C1 segment of cervical spinal cord (tissue), 14 donors: ENCODE measurements at regions not wholly inside any gene's neighbourhood (a gene's known extent, or its start where the extent isn't known, plus 50 kb on each side); places are given as distances from the start of the nearest gene placed in this dataset.
A peak's percentile ranks its signal among the peaks of the same experiment; 100 is the strongest.

Experiments
- DNase-seq, 14 donors: peaks; one replicate each; lab custom pipeline; 2025; lab: John Stamatoyannopoulos, UW

DNA sequence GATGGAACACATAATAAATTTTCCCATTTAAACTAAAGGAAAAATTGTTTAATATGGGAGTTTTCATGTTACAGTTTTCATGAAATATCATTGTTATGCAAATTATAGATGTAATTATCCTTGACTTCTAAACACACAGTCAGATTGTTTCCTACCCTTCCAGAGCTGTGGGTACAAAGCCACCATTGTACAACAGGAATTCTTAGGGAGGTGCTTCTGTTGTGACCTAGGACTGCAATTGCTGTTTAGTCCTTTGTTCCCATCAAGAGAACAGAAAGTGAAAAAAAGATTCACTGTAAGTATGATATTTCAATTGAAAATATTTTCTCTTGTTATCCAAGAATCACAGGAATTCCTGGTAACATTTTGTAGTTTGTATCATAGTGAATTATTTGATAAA, 455.3 kb upstream of the NAALADL2 start:
- no peak for DNase-seq

DNA sequence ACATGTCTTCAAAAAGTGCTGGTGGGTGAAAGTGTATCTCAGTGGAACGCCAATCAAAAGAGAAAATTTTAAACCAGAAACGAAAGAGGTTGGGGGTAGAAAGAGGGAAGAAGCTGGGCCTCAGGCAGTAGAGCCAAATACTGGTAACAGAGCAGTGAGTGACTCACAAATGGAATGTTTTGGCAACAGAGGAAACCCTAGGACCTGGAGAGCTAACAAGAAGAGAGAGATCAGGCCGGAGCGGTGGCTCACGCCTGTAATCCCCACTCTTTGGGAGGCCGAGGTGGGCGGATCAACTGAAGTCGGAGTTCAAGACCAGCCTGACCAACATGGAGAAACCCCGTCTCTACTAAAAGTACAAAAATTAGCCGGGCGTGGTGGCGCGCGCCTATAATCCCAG, 450.8 kb upstream of the NAALADL2 start:
- DNase-seq, result no peak

DNA sequence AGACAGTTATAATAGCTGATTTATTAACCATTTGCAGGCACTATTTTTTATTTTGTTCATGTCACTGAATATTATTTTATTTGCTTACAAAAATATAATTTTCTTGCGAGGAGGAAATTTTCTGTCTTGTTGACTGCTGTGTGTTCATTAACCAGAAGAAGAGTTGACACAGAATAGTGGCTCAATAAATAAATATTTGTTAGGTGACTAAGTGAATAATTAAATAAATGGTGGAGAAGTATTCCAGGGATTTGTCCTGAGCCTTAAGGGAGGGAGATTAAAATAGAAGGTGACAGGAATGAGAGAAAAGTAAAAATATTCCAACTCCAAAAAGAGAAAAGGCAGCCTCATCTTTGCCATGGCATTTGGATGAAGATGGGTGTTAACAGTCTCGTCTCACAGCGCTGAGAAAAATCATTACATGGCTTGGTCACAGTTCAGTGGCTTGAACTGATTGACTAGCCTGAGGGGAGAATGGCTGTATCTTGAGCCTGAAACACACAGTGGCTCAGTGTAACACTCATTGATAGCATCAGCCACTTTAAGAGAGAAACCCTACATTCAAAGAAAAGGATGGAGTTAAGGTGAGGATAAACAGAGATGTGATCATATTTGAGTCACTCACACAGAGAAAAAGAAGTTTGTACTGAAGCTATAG, 449.9 kb upstream of the NAALADL2 start:
- DNase-seq, result no peak

DNA sequence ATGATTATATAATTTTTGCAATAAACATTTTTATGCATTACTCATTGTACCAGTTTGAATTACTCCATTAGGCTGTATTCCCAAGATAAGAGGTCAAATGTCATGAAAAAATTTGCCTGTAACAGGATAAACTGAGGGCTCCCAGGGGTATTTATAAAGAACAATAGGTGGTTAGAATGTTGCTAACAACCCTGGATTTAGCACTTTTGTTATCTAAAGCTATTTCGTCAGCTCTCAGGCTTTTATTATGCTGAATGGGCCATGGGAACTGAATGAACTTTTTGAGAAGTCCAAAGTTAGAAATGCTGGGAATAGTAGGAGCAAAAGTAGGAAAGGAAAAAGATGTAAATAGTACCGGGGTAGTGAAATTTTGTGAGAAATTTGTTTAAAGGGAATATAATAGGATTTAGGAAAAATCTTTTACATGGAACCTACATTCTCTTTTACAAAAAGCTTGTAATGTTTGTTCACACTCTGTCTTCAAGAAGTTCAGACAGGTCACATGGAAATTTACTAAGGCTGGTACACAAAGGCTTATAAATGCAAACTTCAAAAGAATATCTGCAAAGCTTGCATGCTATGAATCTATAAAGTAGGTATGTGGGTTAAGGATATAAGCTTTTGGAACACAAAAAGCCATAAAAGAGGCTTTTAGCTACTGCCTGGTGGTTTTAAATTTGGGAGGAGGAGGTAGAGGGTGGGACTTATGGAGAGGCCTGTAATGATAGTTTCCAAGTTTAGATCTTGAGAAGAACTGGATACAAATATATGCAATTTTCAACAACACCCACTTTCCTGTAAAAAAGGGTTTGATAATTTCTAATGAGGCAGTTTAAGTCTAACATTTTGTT, 445.8 kb upstream of the NAALADL2 start:
- DNase-seq, result no peak

DNA sequence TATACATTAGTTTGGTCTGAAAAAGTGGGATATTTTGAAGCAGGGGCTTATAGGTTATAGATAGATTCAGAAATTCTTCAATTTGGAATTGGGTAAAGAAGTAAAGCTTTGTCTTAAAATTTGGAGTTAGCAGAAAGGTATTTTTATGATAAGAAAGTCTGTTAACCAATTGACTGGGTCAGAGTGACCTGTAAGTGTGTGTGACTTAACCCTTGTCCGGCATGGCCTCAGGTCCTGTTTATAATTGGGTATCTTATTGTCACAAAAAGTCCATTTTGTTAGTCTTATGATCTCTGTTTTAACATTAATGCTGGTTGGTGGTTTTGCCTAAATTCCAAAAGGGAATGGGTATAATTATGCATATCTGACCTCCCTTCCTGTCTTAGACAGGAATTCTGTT, 444.2 kb upstream of the NAALADL2 start:
- DNase-seq, result no peak

DNA sequence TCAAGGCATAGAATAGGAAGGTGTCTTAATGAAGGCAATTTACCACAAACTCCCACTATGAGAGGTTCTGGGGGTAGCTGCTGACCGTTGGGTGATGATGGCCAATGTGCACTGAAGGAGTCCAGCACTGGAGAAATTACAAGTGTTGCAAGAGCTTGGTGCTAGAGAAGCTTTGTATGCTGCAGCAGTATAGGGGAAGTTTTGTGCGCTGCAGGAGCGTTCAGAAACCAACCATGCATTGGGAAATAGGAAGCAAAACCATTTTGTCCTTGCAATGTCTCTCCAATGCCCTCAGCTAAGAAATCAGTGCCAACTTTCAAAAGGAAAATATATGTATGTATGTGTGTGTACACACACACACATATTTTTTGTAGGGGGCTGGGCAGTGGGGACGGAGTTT, 441.6 kb upstream of the NAALADL2 start:
- DNase-seq, result no peak

DNA sequence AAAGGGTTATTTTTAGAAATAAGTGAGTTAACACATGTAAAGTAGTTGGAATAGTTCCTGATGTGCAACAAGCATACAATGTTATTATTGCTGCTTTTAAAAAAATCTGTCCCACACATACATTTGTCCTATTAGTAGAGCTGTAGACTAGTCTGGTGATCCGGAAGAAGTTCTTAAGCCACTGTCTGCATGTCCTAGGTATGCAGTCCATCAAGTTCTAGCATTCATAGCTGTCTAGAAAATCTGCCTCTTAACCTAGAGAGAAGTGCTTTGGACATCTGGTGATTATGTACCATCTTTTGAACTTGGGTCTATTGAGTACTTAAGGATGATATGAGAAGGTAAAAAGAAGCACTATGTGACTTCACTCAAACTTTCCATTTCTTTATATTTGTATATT, 439.9 kb upstream of the NAALADL2 start:
- no peak for DNase-seq

DNA sequence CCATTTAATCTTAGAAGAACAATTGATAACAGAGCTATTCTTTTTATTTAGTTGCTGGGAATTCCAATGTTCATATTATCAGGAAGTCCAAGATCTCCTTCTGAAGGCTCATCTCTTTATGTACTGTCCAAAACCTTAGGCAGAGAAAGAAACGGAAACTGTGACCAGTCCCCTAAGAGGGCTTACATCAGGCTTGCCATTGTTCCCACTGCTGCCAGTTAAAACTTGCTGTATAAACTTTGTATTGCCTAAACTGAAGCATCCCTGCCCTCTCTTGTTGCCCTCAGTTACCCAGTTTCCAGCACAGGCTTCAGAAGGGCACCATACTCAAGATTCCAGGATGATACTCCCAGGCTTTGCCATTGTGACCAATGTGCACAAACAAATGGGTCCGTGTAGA, 435.2 kb upstream of the NAALADL2 start:
- no peak for DNase-seq

DNA sequence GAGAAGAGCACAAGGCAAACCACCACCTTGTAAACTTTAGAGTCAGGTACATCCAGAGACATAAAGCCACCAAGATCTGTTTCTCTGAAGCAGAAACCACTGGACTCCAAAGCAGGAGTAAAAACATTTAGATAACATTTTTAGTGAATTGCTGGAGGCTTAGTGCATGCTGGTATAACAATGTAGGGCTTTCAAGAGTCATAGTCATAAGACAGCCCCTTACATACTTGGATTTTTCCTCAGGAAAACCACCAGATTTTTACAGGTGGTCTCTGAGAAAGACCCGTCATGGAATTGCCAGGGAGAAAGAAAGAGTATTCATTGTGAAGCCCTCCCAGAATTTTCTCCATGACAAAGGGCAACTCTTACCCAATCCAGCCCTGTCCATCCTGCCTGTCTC, 434.5 kb upstream of the NAALADL2 start:
- no peak for DNase-seq

DNA sequence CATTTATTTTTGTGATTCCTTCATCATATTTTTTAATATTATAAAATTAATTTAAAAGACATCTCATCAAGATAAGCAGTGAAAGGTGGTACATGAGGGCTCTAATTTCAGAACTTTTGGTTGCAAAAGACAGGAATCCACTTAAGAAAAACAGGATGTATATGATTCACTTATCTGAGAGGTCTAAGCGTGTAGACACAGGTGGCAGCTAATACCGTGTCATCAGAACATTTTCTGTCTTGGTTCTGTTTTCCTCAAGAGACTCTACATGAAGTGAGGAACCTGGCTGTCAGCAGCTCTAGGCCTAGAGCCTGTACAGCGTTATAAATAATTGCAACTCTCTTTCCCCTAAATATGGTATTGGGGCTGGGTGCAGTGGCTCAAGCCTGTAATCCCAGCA, 433.7 kb upstream of the NAALADL2 start:
- DNase-seq, result no peak

DNA sequence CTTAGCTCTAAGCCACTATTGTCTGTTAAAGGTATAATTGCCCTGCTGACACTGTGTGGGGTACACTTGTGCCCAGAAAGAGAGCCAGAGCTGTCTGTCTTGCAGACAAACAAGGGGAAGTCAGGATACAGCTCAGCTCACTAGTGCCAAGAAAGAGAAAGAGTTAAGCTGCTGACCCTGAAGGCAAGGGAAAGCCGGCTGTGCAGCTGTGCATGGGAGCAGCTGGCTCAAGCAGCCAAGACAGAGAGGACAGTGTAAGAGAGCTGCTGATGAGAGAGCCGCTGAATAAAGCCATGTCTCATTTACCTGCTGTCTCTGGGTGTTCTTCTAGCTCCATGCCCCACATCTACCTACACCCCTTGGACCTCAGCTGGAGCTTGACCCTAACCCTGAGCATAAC, 428.1 kb upstream of the NAALADL2 start:
- no peak for DNase-seq

DNA sequence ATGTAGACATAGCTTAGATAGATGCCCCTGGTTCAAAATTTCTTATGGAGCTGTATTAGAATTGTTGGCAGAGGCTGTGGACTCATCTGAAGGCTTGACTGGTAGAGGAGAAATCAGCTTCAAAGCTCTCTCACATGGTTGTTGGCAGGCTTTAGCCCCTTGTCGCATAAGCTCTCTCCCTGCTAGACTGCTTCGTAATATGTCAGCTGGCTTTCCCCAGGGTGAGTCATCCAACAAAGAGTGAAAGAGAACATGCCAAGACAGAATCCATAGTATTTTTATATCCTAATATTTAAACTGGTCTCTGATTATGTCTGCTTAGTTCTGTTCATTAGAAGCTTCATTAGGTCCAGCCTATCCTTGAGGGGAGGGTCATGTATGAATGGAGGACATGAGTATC, 427.4 kb upstream of the NAALADL2 start:
- no peak for DNase-seq

DNA sequence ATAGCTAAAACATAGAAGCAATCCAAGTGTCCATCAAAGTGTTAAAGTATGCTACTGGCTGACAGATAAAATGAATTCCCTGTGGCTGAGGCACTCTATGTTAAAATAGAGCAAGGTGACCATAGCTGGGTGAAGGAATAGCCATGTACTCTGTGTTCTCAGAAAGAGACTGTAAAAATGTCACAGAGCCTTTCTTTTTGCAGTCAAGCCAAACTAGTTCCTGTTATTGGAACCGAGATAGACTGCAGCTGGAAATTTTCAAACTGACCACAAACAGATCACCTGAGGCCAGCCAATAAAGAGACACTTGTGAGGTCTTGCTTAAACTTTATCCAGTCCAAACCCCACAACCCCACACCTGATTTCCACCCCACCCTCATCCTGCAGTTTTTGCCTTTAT, 422.8 kb upstream of the NAALADL2 start:
- DNase-seq, result no peak

DNA sequence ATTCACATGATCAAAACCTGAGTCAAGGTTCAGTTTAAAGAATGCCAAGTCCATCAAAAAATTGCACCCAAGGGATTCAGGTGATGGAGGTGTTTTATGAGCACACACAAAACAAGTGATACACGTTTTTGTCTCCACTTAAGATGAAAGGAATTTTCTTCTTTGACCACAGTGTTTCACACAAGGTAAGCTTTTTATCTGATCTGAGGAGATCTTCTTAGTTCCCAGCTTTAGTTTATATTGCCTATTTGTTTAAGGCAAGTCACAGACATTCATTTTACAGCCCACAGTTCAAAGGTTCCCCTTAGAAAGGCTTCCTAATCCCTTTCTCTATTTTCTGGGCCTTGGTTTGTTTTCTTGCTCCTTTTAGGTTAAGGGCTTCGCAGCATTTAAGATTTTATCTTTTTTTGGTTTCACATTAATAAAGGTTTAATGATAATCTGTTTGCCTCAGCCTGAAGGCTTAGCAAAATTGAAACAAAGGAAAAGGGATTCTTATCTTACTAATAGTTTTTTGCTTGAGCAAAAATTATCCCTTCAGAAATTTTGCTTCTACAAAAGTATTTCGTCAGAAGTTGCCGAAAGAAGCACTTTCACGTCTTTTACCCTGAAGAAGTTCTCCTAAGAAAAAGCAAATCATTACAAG, 420.5 kb upstream of the NAALADL2 start:
- no peak for DNase-seq

DNA sequence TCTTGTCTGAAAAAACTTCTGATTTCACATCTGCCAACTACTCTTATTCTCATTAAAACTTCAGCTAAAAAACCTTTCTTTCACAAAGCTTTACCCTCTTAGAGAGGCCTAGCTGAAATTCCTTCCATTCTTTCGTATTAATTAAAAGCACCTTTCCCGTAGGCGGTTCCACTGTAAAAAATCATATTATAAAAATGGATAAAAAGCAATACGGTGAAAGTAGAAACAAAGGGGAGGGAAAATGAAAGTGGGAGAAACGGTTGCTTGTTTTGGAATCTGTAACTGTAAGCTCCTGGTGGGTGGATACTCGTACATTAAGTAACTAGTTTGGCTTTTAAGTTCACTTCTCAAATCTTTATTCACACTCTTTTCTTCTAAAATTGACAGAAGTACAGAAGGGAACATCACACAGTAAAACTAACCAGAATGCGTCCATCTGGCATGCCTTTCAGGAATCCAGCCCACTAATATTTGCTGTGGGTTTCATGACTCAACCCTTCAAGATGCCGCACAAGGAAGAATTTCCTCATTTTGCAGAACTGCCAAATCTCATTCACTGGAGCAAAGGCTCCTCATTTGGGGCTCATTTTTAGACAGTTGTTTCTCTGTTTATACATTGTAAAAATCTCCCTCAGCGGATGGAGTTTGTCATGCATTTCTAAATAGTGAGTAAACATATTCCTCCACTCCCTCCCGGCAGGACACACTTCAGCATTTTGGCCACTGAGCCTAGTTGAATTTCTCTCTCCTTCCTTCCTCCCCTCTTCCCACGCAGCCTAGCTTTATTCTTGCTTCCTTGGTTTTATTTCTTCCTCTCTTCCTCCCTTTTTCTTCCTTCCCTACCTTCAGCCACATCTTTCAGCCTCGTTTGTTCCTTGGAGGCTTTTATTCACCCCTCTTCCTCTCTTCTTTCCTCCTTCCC, 419.5 kb upstream of the NAALADL2 start:
- peak in 8 of 14 donors; percentile 5 to 55 (median 22) for DNase-seq

DNA sequence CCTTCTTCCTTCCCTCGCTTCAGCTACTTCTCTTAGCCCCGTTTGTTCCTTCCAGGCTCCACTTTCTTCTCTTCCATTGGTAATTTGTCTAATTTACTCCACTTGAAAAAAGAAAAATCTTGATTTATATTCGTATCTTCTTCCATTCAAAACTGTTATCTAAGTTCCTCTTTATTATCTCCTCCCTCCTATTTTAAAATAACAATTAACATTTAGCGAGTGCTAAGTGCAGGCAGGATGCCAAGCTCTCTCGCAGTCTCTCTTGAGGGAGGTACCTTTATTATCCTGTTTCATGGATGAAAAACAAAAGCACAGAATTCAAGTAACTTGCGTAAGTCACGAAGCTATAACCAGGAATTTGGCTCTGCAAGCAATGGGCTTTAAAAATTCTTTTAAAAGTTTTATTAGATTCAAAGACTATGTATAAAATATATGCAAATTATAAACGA, 418.9 kb upstream of the NAALADL2 start:
- DNase-seq, result peak in 5 of 14 donors; percentile 17 to 69 (median 37)

DNA sequence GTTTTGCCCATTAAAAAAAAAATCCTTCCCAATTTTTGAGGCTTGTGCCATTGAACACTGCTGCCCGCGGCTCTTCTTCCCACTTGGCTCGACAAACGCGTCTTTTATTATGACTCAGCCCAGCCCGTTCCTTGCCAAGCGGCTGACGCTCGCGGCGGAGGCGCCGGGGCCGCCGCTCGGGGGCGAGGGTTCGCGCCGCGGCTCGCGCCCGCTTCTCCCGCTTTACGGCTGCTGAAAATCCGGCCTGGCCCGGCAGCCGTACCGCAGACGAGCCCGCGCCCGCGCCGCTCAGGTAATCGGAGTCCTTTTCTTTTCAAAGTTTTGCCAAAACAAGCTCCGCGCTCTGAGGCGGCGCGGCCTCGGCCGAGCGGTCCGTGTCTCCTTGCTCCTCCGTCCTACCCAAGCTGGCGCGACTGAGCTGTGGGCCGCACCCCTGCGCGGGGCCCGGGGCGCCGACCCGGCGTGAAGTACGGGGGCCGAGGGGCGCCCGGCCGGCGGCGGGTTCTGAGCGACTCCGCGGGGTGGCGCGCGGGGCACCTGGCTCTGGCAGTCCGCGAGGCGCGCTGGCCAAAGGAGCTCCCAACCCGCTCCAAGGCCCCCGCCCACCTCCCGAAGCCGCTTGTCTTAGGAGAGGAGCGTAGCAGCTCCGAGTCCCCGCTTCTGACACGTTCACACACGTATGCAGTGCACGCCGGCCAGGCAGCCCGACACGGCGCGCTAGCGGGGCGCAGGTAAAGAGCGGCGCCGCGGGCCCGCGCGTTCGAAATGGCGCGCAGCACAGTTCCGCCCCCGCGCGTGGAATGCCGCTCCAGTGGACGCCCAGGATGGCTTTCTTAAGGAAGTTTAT, 418.2 kb upstream of the NAALADL2 start:
- peak; percentile 67 to 93 (median 81) for DNase-seq

DNA sequence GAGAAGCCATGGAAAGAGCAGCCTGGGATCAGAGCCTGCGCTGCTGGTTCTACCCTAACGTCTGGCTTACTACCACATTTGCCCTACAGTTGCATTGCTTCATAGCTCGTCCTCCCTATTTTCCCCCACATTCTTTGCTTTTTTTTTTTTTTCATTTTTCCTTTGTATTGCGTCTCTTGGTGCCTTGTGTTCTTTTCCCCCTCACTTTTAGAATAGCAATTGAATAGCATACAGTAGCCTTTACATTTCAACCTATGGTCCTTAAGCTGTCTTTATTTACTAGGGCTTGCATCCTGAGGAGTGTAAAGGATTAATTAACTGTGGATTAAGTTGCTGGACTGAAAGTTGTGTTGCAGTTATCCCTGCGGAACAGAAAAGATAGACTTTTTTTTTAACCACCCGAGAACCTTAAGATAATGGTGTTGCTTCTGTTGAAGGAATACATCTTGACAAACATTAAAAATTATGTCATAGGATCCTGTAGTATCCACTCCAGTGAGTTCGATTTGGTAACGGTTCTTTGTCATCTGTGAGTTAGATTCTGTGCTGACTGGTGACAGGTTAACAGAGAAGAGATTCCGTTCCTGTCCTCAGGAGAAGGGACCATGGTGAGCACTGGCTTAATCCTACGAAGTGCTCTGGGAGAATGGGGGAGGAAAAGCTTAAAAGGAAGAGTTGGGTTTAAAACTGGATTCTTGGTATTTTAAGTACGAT, 417.4 kb upstream of the NAALADL2 start:
- DNase-seq, result peak in 1 of 14 donors; percentile 44

DNA sequence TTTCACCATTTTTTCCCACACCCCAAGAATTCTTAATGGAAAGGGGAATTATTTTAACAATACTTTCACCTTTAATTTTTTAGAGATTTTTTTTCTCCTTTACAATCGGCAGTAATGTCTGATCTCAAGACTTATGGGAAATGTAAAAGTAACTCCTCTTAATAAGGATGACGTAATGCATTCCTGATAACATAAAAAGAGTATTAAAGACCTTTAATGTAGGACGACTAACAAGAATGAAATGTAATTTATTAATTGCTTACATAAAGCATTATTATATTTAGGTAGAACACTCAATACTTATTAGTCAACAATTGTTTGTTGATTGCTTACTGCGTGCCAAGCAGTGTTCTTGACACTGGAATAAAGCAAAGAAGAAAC, 416.8 kb upstream of the NAALADL2 start:
- DNase-seq, result no peak

DNA sequence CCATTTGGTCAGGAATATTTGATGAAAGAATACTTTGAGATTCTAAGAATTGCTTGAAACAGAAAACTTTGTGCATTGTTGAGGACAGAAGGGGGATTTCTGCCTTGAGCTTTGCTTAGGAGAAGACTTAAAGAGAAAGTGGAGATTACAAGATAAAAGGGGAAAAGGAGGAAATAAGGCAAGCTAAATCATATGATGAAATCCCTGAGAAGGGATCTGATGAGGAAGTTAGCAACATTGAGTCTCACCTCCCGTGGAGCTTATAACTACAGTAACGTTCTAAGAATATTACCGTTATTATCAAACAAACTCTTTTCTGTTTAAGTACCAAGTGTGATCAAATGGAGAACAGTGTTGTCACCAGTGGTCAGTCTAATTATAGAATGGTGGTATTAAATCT, 414.7 kb upstream of the NAALADL2 start:
- DNase-seq, result no peak
